DOHH2 (cell line): ENCODE measurements at regions not wholly inside any gene's neighbourhood (a gene's known extent, or its start where the extent isn't known, plus 50 kb on each side); places are given as distances from the start of the nearest gene placed in this dataset.

Experiments
- CTCF ChIP-seq: fragments of 200-600 bp; sonication (generic); IDR thresholded peaks from one replicate; pipeline ENCODE4 v1.5.1; 2014; ENCODE audit warnings: antibody characterized with exemption, mild to moderate bottlenecking, low read depth, low read length; ENCODE audit not compliant: poor library complexity, severe bottlenecking
- EZH2phosphoT487 ChIP-seq: fragments of 200-600 bp; sonication (generic); IDR thresholded peaks from 2 replicates; pipeline ENCODE4 v1.6.1; 2017; ENCODE audit warnings: borderline replicate concordance, mild to moderate bottlenecking, antibody characterized with exemption, low read length, moderate library complexity, mixed read lengths

- TF ChIP-seq CTCF (no peak), EZH2phosphoT487 (no peak)
These were observed 77.0 kb upstream of the LGALSL start for GRCh38 chr2:64376926-64377325.
